Right lobe of liver (tissue), 4 donors: ENCODE measurements at regions not wholly inside any gene's neighbourhood (a gene's known extent, or its start where the extent isn't known, plus 50 kb on each side); places are given as distances from the start of the nearest gene placed in this dataset.

Experiments used
- CTCF ChIP-seq, 4 donors: fragments of 200-600 bp in 3 of 4; fragments of 450-650 bp in 1 of 4; IDR thresholded peaks; one replicate each; pipeline versions ENCODE4 v1.5.1 to v1.8.0; 2016 to 2022; ENCODE audit warnings: antibody characterized with exemption in 4 of 4, mild to moderate bottlenecking in 2 of 4
- POLR2A ChIP-seq: fragments of 450-650 bp; IDR thresholded peaks from one replicate; pipeline ENCODE4 v1.6.1; 2017; ENCODE audit warnings: antibody characterized with exemption, mild to moderate bottlenecking
- donor health status: DM: no; HTN: no; CAD: no.
- donor health status: DM: no; HTN: no; CAD: no.
- donor health status: DM: no; HTN: yes; CAD: no.

- TF ChIP-seq POLR2A (no peak), CTCF (IDR thresholded peaks at IDR 0.05) (no peak)
Measured at GRCh38 chr4:153143527-153144348, 60.5 kb upstream of the TRIM2 start.
